HCT116 (cell line): ENCODE measurements at regions not wholly inside any gene's neighbourhood (a gene's known extent, or its start where the extent isn't known, plus 50 kb on each side); places are given as distances from the start of the nearest gene placed in this dataset.

Experiments
- ATAC-seq: fragments of 200-7000 bp; cut with Tn5 transposase; 2 replicates; pipeline ENCODE4 v1.9.1; 2020; ENCODE audit warnings: mild to moderate bottlenecking, moderate library complexity
- BruUV-seq: library from RNA; stranded (reverse); fragments of 400-500 nt; replicated peaks from 2 replicates; lab custom pipeline; 2021; lab: Mats Ljungman, UMichigan
- CTCF ChIA-PET: fragments of 300-600 bp; sonication (Branson Sonifier 250); formaldehyde crosslinking; loops from one replicate; lab custom pipeline; 2021; ENCODE audit warnings: antibody characterized with exemption; lab: Charles Lee
- POLR2A ChIA-PET: fragments of 300-600, 350-600 bp; sonication (Branson Sonifier 250); formaldehyde crosslinking; loops from one replicate; lab custom pipeline; 2021; ENCODE audit warnings: antibody characterized with exemption; lab: Charles Lee
- RAD21 ChIA-PET, 2 experiments: fragments of 300-600 bp; sonication (Branson Sonifier 250); formaldehyde crosslinking; loops; one replicate each; lab custom pipeline; 2023; ENCODE audit warnings: low total read pairs in 2 of 2; ENCODE audit not compliant: uncharacterized antibody in 2 of 2, unreplicated experiment in 2 of 2, low non-redundant PET in 1 of 2; lab: Charles Lee
- DNase-seq: peaks from one replicate; pipeline ENCODE4 v3.0.0-alpha.2; 2010; ENCODE audit warnings: low read depth, low spot score
- H2AFZ ChIP-seq: fragments of 200-600 bp; shearing (Covaris generic), sonication (generic); 2 replicates; pipeline ENCODE4 v1.6.1; 2017; ENCODE audit warnings: low read depth, mixed run types, mixed read lengths, antibody characterized with exemption, low read length; ENCODE audit not compliant: poor library complexity, severe bottlenecking
- H3K27ac ChIP-seq: 2 replicates; pipeline ENCODE4 v1.5.1; 2012; ENCODE audit warnings: low read depth, low read length
- H3K27me3 ChIP-seq: fragments of 200-600 bp; sonication (generic); 2 replicates; pipeline ENCODE4 v1.6.1; 2016; ENCODE audit warnings: mixed run types, low read length, mixed read lengths; ENCODE audit not compliant: insufficient read depth
- H3K36me3 ChIP-seq, 2 experiments: fragments of 200-500 bp in 1 of 2; fragments of 200-600 bp in 1 of 2; sonication (Bioruptor generic) in 1 of 2; sonication (generic) in 1 of 2; 2 replicates each; pipeline versions ENCODE4 v1.5.1 to v1.6.1; 2014 to 2016; ENCODE audit warnings: low read length in 2 of 2, inconsistent platforms in 1 of 2, mixed read lengths in 1 of 2, mixed run types in 1 of 2; ENCODE audit not compliant: insufficient read depth in 2 of 2, control insufficient read depth in 1 of 2
- H3K4me1 ChIP-seq, 2 experiments: fragments of 200-600 bp in 1 of 2; sonication (generic) in 1 of 2; 2 replicates each; pipeline versions ENCODE4 v1.5.1 to v1.6.1; 2012 to 2017; ENCODE audit warnings: low read length in 2 of 2, inconsistent platforms in 1 of 2, mild to moderate bottlenecking in 1 of 2, mixed read lengths in 1 of 2, mixed run types in 1 of 2, moderate library complexity in 1 of 2; ENCODE audit not compliant: insufficient read depth in 2 of 2, control insufficient read depth in 1 of 2
- H3K4me2 ChIP-seq: fragments of 200-600 bp; sonication (generic); 2 replicates; pipeline ENCODE4 v1.6.1; 2017; ENCODE audit warnings: mixed run types, low read length, mixed read lengths
- H3K4me3 ChIP-seq, 2 experiments: fragments of 200-600 bp in 1 of 2; sonication (generic) in 1 of 2; replicated peaks in 1 of 2; 2 replicates each; pipeline ENCODE4 v1.5.1; 2011 to 2016; ENCODE audit warnings: low read length in 2 of 2, control low read depth in 1 of 2, low read depth in 1 of 2, mild to moderate bottlenecking in 1 of 2, mixed read lengths in 1 of 2, mixed run types in 1 of 2
- H3K79me2 ChIP-seq: fragments of 200-600 bp; sonication (generic); 2 replicates; pipeline ENCODE4 v1.6.1; 2017; ENCODE audit warnings: mild to moderate bottlenecking, mixed run types, low read length, moderate library complexity, mixed read lengths; ENCODE audit not compliant: insufficient read depth
- H3K9ac ChIP-seq: fragments of 200-600 bp; sonication (generic); 2 replicates; pipeline ENCODE4 v1.6.1; 2016; ENCODE audit warnings: low read length, mixed read lengths
- H3K9me2 ChIP-seq: fragments of 200-600 bp; sonication (generic), shearing (Covaris generic); 2 replicates; pipeline ENCODE4 v1.6.1; 2017; ENCODE audit warnings: mixed run types, mild to moderate bottlenecking, moderate library complexity; ENCODE audit not compliant: insufficient read depth
- H3K9me3 ChIP-seq, 2 experiments: fragments of 200-500 bp in 1 of 2; fragments of 200-600 bp in 1 of 2; sonication (Bioruptor generic) in 1 of 2; sonication (generic) in 1 of 2; 2 replicates each; pipeline ENCODE4 v1.6.1; 2014 to 2017; ENCODE audit warnings: low read length in 2 of 2, mixed read lengths in 2 of 2, inconsistent platforms in 1 of 2, low read depth in 1 of 2, mild to moderate bottlenecking in 1 of 2, mixed run types in 1 of 2, moderate library complexity in 1 of 2; ENCODE audit not compliant: control insufficient read depth in 1 of 2, insufficient read depth in 1 of 2
- H4K20me1 ChIP-seq: fragments of 200-600 bp; sonication (generic), shearing (Covaris generic); 2 replicates; pipeline ENCODE4 v1.6.1; 2017; ENCODE audit warnings: mixed run types, mild to moderate bottlenecking, moderate library complexity; ENCODE audit not compliant: insufficient read depth
- CEBPB ChIP-seq: IDR thresholded peaks from 2 replicates; pipeline ENCODE4 v1.6.1; 2012; ENCODE audit warnings: low read depth
- EGR1 ChIP-seq: IDR thresholded peaks from 2 replicates; pipeline ENCODE4 v1.6.1; 2012; ENCODE audit warnings: low read depth
- POLR2AphosphoS5 ChIP-seq: IDR thresholded peaks from 2 replicates; pipeline ENCODE4 v1.6.1; 2011; ENCODE audit warnings: mild to moderate bottlenecking, low read depth, low read length, moderate library complexity
- REST ChIP-seq: IDR thresholded peaks from 2 replicates; pipeline ENCODE4 v1.6.1; 2012; ENCODE audit warnings: low read depth
- SIN3A ChIP-seq: IDR thresholded peaks from 2 replicates; pipeline ENCODE4 v1.6.1; 2012; ENCODE audit warnings: low read depth
- SP1 ChIP-seq: IDR thresholded peaks from 2 replicates; pipeline ENCODE4 v1.6.1; 2012; ENCODE audit warnings: low read depth
- YY1 ChIP-seq: IDR thresholded peaks from 2 replicates; pipeline ENCODE4 v1.6.1; 2011; ENCODE audit warnings: low read length, low read depth, moderate library complexity, mild to moderate bottlenecking; ENCODE audit not compliant: insufficient replicate concordance; ENCODE audit errors: extremely low read depth
- intact Hi-C: fragments of 100-400 bp; cut with micrococcal nuclease; formaldehyde crosslinking; loops from 2 replicates; pipeline ENCODE4 v1.10.0; 2022

DNA sequence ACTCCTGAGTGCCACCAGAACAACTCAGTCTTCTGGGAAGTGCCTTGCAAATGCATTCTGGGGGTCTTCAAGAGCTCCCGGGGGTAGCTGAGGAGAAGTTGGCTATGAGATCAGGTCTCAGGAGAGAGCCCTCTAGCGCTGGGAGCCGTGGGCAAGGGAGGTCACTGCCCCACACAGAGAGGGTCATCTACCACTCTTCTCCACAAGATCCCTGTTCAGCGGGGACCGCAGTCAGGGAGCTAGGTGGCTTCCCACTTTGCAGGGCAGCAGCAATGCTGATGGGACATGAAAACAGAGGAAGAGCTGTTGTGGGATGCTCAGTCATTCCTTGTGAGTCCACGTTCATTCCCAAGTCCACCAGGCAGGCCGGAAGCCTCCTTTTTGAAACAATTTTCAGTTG is 66.6 kb downstream of the ACKR3 start:
- peaks cover 4% of the 10 kb centered on the region; the same call in 1 of the 2 replicates for H3K27me3 ChIP-seq
- intact Hi-C loops = no loop called here
- CTCF ChIA-PET = no interaction called here
- H2AFZ ChIP-seq = no peak overlapping the region
- no peaks in the 10 kb centered on the region for H3K79me2 ChIP-seq
- DNase-seq = no peak
- ATAC-seq = no peak
- POLR2A ChIA-PET = no interaction called here
- no peak overlapping the region for H3K27ac ChIP-seq
- RAD21 ChIA-PET = no interaction called here
- H3K4me2 ChIP-seq = no peak overlapping the region
- no peak for TF ChIP-seq POLR2AphosphoS5
- no peak for TF ChIP-seq SIN3A
- no peak for TF ChIP-seq YY1
- no peak for TF ChIP-seq REST
- TF ChIP-seq EGR1 = no peak
- no peak for TF ChIP-seq CEBPB
- no peak for TF ChIP-seq SP1
- no TSS peak for BruUV-seq
- H3K36me3 ChIP-seq = no peaks in the 10 kb centered on the region
- H3K4me3 ChIP-seq = no peak overlapping the region
- no peak overlapping the region for H3K9ac ChIP-seq
- no peaks in the 10 kb centered on the region for H3K9me3 ChIP-seq
- H3K4me1 ChIP-seq = no peaks in the 10 kb centered on the region
- H4K20me1 ChIP-seq = no peaks in the 10 kb centered on the region
- no peaks in the 10 kb centered on the region for H3K9me2 ChIP-seq
